Liver (tissue), 8 donors: ENCODE measurements at regions not wholly inside any gene's neighbourhood (a gene's known extent, or its start where the extent isn't known, plus 50 kb on each side); places are given as distances from the start of the nearest gene placed in this dataset.

ENCODE experiments used
- DNase-seq: peaks from one replicate; pipeline ENCODE4 v3.0.0-alpha.2; 2017; ENCODE audit warnings: low spot score
- H3K27ac ChIP-seq, 2 donors: one replicate each; pipeline ENCODE4 v1.7.0; 2013; ENCODE audit warnings: inconsistent platforms in 2 of 2, low read length in 2 of 2, control low read depth in 1 of 2, low read depth in 1 of 2, mild to moderate bottlenecking in 1 of 2
- H3K27me3 ChIP-seq, 4 donors: one replicate each; pipeline versions ENCODE4 v1.6.1 to v1.7.0; 2013; ENCODE audit warnings: low read length in 3 of 4, inconsistent platforms in 1 of 4, mild to moderate bottlenecking in 1 of 4, moderate library complexity in 1 of 4; ENCODE audit not compliant: control insufficient read depth in 4 of 4, insufficient read depth in 4 of 4
- H3K36me3 ChIP-seq, 4 donors: one replicate each; pipeline versions ENCODE4 v1.6.1 to v1.7.0; 2013; ENCODE audit warnings: low read length in 3 of 4, mild to moderate bottlenecking in 3 of 4, low read depth in 1 of 4, moderate library complexity in 1 of 4; ENCODE audit not compliant: control insufficient read depth in 4 of 4, insufficient read depth in 3 of 4
- H3K4me1 ChIP-seq, 4 donors: one replicate each; pipeline versions ENCODE4 v1.6.1 to v1.7.0; 2013; ENCODE audit warnings: low read length in 3 of 4, mild to moderate bottlenecking in 3 of 4, moderate library complexity in 1 of 4; ENCODE audit not compliant: control insufficient read depth in 4 of 4, insufficient read depth in 4 of 4
- H3K4me3 ChIP-seq, 3 donors: one replicate each; pipeline versions ENCODE4 v1.6.1 to v1.7.0; 2013; ENCODE audit warnings: low read length in 3 of 3, control low read depth in 1 of 3, low read depth in 1 of 3, mild to moderate bottlenecking in 1 of 3
- H3K9ac ChIP-seq, 2 donors: one replicate each; pipeline ENCODE4 v1.7.0; 2013; ENCODE audit warnings: low read length in 2 of 2, mild to moderate bottlenecking in 2 of 2, moderate library complexity in 2 of 2, control low read depth in 1 of 2, low read depth in 1 of 2
- H3K9me3 ChIP-seq, 4 donors: one replicate each; pipeline versions ENCODE4 v1.6.1 to v1.7.0; 2013; ENCODE audit warnings: low read length in 3 of 4; ENCODE audit not compliant: control insufficient read depth in 4 of 4
- FOXA1 ChIP-seq: IDR thresholded peaks from 2 replicates; pipeline ENCODE4 v1.6.1; 2016; ENCODE audit warnings: antibody characterized with exemption
- GABPA ChIP-seq, 2 donors: IDR thresholded peaks in 1 of 2; conservative IDR thresholded peaks in 1 of 2; 2 replicates each; pipeline ENCODE4 v1.6.1; 2016; ENCODE audit warnings: antibody characterized with exemption in 2 of 2, mild to moderate bottlenecking in 1 of 2, moderate library complexity in 1 of 2
- HNF4G ChIP-seq: IDR thresholded peaks from 2 replicates; pipeline ENCODE4 v1.6.1; 2016; ENCODE audit warnings: antibody characterized with exemption
- NR2F2 ChIP-seq: IDR thresholded peaks from 2 replicates; pipeline ENCODE4 v1.6.1; 2016; ENCODE audit warnings: antibody characterized with exemption
- RAD21 ChIP-seq, 2 donors: IDR thresholded peaks; 2 replicates each; pipeline ENCODE4 v1.6.1; 2016; ENCODE audit warnings: antibody characterized with exemption in 2 of 2, mild to moderate bottlenecking in 2 of 2
- REST ChIP-seq: IDR thresholded peaks from 2 replicates; pipeline ENCODE4 v1.6.1; 2016; ENCODE audit warnings: antibody characterized with exemption, mild to moderate bottlenecking
- RXRA ChIP-seq, 2 donors: IDR thresholded peaks; 2 replicates each; pipeline ENCODE4 v1.6.1; 2017 to 2018; ENCODE audit warnings: antibody characterized with exemption in 2 of 2, mild to moderate bottlenecking in 1 of 2
- TAF1 ChIP-seq: conservative IDR thresholded peaks from 2 replicates; pipeline ENCODE4 v1.6.1; 2016; ENCODE audit warnings: antibody characterized with exemption, mild to moderate bottlenecking
- YY1 ChIP-seq: IDR thresholded peaks from 2 replicates; pipeline ENCODE4 v1.6.1; 2016; ENCODE audit warnings: antibody characterized with exemption, mild to moderate bottlenecking
- ZBTB33 ChIP-seq: IDR thresholded peaks from 2 replicates; pipeline ENCODE4 v1.6.1; 2016; ENCODE audit warnings: antibody characterized with exemption
- WGBS: extraction: QIAGEN DNeasy Blood & Tissue Kit; methylation state at CpG from one replicate; pipeline ENCODE4 v1.1.7; 2013; 5-methylcytosine and 5-hydroxymethylcytosine counted together
- TF ChIP-seq, protein P1 (sequence below): IDR thresholded peaks from 2 replicates; pipeline ENCODE4 v1.6.1; 2016; ENCODE audit warnings: antibody characterized with exemption
- TF ChIP-seq, protein P2 (sequence below): fragments of 150-350 bp; IDR thresholded peaks from 2 replicates; pipeline ENCODE4 v1.5.1; 2017; ENCODE audit warnings: improper control_type of control experiment, low read depth, low read length; ENCODE audit not compliant: missing input control
- TF ChIP-seq, protein P3 (sequence below): IDR thresholded peaks from 2 replicates; pipeline ENCODE4 v1.6.1; 2016; ENCODE audit warnings: antibody characterized with exemption
- donor health status: healthy.
- donor health status: healthy.
- donor health status: healthy.
- donor health status: healthy.
- donor health status: healthy.

DNA sequence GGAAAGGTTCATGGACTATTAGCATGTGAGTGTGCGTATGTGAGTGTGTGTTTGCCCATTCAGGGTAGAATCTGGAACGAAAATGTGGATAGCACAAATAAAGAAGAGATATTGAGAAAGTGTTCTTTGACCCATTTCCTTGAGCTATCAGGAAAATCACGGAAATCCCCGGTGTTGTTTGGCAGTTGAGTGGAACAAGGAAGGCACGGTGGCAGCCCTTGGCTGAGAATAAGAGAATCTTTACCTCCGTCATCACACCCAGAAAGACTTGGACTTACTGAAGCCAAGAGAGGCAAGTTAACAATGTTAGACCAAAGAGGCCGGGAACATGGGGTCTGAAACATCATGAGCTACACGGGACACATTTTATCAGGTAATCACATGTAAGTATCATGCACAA is 588.9 kb upstream of the BTBD3 start:
- 66% methylated on average over 8 of the region's 8 CpGs for WGBS
- no peak overlapping the region for H3K9ac ChIP-seq

GRCh38 chr20:11329271-11329670 is 588.4 kb upstream of the BTBD3 start:
- no peaks in the 10 kb centered on the region for H3K36me3 ChIP-seq
- H3K9me3 ChIP-seq = no peaks in the 10 kb centered on the region
- H3K4me3 ChIP-seq = no peak overlapping the region
- no peaks in the 10 kb centered on the region for H3K4me1 ChIP-seq
- no peak for DNase-seq
- no peaks in the 10 kb centered on the region for H3K27me3 ChIP-seq
- H3K27ac ChIP-seq = no peak overlapping the region
- no peak overlapping the region for H3K9ac ChIP-seq
- 76% methylated on average over 1 of the region's 1 CpG for WGBS
- TF ChIP-seq RXRA (IDR thresholded peaks at IDR 0.05) = no peak
- TF ChIP-seq ZBTB33 = no peak
- TF ChIP-seq GABPA (IDR thresholded peaks at IDR 0.05 in 1 of 2, conservative IDR thresholded peaks at IDR 0.05 in 1 of 2) = no peak
- TF ChIP-seq, protein P1, sequence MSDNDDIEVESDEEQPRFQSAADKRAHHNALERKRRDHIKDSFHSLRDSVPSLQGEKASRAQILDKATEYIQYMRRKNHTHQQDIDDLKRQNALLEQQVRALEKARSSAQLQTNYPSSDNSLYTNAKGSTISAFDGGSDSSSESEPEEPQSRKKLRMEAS = no peak
- TF ChIP-seq, protein P2, sequence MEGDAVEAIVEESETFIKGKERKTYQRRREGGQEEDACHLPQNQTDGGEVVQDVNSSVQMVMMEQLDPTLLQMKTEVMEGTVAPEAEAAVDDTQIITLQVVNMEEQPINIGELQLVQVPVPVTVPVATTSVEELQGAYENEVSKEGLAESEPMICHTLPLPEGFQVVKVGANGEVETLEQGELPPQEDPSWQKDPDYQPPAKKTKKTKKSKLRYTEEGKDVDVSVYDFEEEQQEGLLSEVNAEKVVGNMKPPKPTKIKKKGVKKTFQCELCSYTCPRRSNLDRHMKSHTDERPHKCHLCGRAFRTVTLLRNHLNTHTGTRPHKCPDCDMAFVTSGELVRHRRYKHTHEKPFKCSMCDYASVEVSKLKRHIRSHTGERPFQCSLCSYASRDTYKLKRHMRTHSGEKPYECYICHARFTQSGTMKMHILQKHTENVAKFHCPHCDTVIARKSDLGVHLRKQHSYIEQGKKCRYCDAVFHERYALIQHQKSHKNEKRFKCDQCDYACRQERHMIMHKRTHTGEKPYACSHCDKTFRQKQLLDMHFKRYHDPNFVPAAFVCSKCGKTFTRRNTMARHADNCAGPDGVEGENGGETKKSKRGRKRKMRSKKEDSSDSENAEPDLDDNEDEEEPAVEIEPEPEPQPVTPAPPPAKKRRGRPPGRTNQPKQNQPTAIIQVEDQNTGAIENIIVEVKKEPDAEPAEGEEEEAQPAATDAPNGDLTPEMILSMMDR = no peak
- no peak for TF ChIP-seq YY1
- no peak for TF ChIP-seq REST
- TF ChIP-seq TAF1 = no peak
- no peak for TF ChIP-seq FOXA1

More for the DNA sequence above, 588.9 kb upstream of the BTBD3 start:
- no peaks in the 10 kb centered on the region for H3K36me3 ChIP-seq
- no peak overlapping the region for H3K4me3 ChIP-seq
- no peak for DNase-seq
- no peaks in the 10 kb centered on the region for H3K9me3 ChIP-seq
- no peaks in the 10 kb centered on the region for H3K4me1 ChIP-seq
- no peak overlapping the region for H3K27ac ChIP-seq
- H3K27me3 ChIP-seq = no peaks in the 10 kb centered on the region
- TF ChIP-seq REST (no peak), RAD21 (IDR thresholded peaks at IDR 0.05) (no peak), HNF4G (no peak), TAF1 (no peak), NR2F2 (no peak)
- TF ChIP-seq, protein P3, sequence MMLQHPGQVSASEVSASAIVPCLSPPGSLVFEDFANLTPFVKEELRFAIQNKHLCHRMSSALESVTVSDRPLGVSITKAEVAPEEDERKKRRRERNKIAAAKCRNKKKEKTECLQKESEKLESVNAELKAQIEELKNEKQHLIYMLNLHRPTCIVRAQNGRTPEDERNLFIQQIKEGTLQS = no peak
- TF ChIP-seq, protein P2 = no peak
